ENCODE measurements at regions not wholly inside any gene's neighbourhood (a gene's known extent, or its start where the extent isn't known, plus 50 kb on each side); places are given as distances from the start of the nearest gene placed in this dataset.

DNA sequence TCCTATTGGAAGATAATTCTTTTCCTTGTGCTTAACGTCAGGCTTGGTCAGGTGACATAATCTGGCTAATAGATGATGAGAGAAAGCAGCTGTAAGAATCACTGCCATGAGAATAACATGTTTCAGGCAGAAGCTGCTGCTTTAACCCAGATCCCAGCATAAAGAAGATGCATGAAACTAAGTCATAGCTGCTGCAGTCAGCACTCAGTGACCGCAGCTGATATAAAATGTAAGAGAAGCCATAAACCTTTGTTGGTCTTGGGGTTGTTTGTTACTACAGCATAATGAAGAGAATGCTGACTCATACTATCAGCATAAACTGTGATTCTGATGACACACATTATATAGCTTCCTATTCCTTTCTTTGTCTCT, 274.3 kb upstream of the TRIB2 start:
- no peaks in the 10 kb centered on the region for H3K36me3 ChIP-seq
- no peak for TF ChIP-seq CTCF (IDR thresholded peaks at IDR 0.05; ENCODE audit: low read depth, low read length)
- no peaks in the 10 kb centered on the region for H3K27me3 ChIP-seq
- no peak for DNase-seq
- no peaks in the 10 kb centered on the region for H3K9me3 ChIP-seq
- H3K4me1 ChIP-seq: peaks cover 29% of the 10 kb centered on the region
- H3K4me3 ChIP-seq (ENCODE audit: low read depth, low read length): no peak overlapping the region

DNA sequence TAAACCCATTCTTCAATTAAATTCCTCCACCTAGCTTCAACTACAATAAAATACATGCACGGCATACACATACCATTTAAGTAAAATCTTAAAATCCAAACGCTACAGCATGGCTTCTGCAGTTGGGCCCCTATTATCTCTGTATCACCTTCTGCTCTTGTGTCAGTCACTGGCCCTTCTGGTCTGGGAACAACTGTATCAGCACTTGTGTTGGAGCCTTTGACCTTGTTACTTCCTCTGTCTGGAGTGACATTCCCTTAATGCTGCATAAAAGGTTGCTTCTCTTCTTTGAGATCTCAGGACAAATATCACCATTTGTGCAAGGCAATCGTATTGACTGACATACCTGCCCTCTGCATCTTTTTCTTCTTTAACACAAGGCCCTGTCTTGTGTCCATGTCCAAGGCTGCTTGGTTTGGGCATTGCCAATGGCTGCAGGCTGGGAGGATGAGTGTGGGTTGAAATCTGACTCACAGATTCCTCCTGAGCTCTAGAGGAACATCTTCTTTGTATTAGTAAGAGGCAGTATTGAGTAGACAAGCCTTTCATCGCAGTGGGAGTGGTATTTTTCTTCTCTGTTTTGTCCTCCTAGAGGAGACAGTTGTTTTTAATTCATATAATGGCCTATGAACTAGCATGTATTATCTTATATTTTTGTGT, 267.8 kb upstream of the TRIB2 start:
- no peak for DNase-seq
- H3K27me3 ChIP-seq: no peaks in the 10 kb centered on the region
- H3K4me3 ChIP-seq (ENCODE audit: low read depth, low read length): no peak overlapping the region
- H3K9me3 ChIP-seq: no peaks in the 10 kb centered on the region
- peaks cover 16% of the 10 kb centered on the region for H3K4me1 ChIP-seq
- H3K36me3 ChIP-seq: no peaks in the 10 kb centered on the region
- TF ChIP-seq CTCF (IDR thresholded peaks at IDR 0.05; ENCODE audit: low read depth, low read length): no peak

DNA sequence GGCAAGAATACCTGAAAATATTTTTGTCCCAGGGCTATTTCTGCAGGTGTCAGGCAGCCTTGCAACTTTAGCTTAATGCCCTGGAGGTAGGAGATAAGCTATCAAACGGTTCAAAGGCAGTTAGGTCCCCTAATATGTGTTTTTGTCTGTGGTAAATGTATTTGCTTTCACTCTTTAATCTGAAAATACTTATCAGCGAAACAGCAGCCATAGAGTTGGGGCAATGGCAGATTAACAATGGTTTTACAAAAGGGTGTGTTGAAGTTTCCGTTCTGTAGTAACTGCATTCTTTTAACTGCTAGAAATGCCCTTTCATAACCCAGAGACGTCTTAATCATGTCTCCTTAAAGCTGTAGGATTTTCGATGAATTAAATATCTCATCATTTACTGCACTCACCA, 265.0 kb upstream of the TRIB2 start:
- H3K36me3 ChIP-seq: no peaks in the 10 kb centered on the region
- H3K9me3 ChIP-seq: no peaks in the 10 kb centered on the region
- no peaks in the 10 kb centered on the region for H3K27me3 ChIP-seq
- H3K4me3 ChIP-seq (ENCODE audit: low read depth, low read length): peak overlapping the region; percentile 43
- no peak for TF ChIP-seq CTCF (IDR thresholded peaks at IDR 0.05; ENCODE audit: low read depth, low read length)
- DNase-seq: no peak
- peaks cover 19% of the 10 kb centered on the region for H3K4me1 ChIP-seq

- peak; percentile 30 for DNase-seq
- no peaks in the 10 kb centered on the region for H3K9me3 ChIP-seq
- no peaks in the 10 kb centered on the region for H3K27me3 ChIP-seq
Observed at GRCh38 chr2:12452185-12452584, 264.6 kb upstream of the TRIB2 start.

GRCh38 chr2:12453731-12454130, 263.0 kb upstream of the TRIB2 start:
- TF ChIP-seq CTCF (IDR thresholded peaks at IDR 0.05; ENCODE audit: low read depth, low read length): no peak
- no peaks in the 10 kb centered on the region for H3K9me3 ChIP-seq
- DNase-seq: no peak
- H3K27me3 ChIP-seq: no peaks in the 10 kb centered on the region
- no peaks in the 10 kb centered on the region for H3K36me3 ChIP-seq
- no peak overlapping the region for H3K4me3 ChIP-seq (ENCODE audit: low read depth, low read length)
- peaks cover 18% of the 10 kb centered on the region for H3K4me1 ChIP-seq

More at GRCh38 chr2:12452185-12452584, 264.6 kb upstream of the TRIB2 start:
- Histone ChIP-seq H3K4me3 (ENCODE audit: low read depth, low read length) (peak overlapping the region; percentile 43), H3K36me3 (no peaks in the 10 kb centered on the region), H3K4me1 (peaks cover 21% of the 10 kb centered on the region)
- TF ChIP-seq CTCF (IDR thresholded peaks at IDR 0.05; ENCODE audit: low read depth, low read length): no peak

- no peaks in the 10 kb centered on the region for H3K36me3 ChIP-seq
- H3K9me3 ChIP-seq: no peaks in the 10 kb centered on the region
- no peak for DNase-seq
- H3K4me1 ChIP-seq: peaks cover 17% of the 10 kb centered on the region
- no peaks in the 10 kb centered on the region for H3K27me3 ChIP-seq
- H3K4me3 ChIP-seq (ENCODE audit: low read depth, low read length): no peak overlapping the region
- TF ChIP-seq CTCF (IDR thresholded peaks at IDR 0.05; ENCODE audit: low read depth, low read length): no peak
Observed at GRCh38 chr2:12455661-12456060, 261.1 kb upstream of the TRIB2 start.

Measured in BE2C (cell line).